C4-2B (cell line): ENCODE measurements at regions not wholly inside any gene's neighbourhood (a gene's known extent, or its start where the extent isn't known, plus 50 kb on each side); places are given as distances from the start of the nearest gene placed in this dataset.

ENCODE experiments used
- CTCF ChIP-seq: fragments of 450-650 bp; conservative IDR thresholded peaks from 2 replicates; pipeline ENCODE4 v1.5.1; 2017; ENCODE audit warnings: mild to moderate bottlenecking
- ZFX ChIP-seq: fragments of 450-650 bp; IDR thresholded peaks from 2 replicates; pipeline ENCODE4 v1.6.1; 2017

GRCh38 chr5:29822521-29822920, 1371.0 kb upstream of the CDH6 start:
- TF ChIP-seq CTCF (no peak), ZFX (no peak)
